ENCODE measurements at regions not wholly inside any gene's neighbourhood (a gene's known extent, or its start where the extent isn't known, plus 50 kb on each side); places are given as distances from the start of the nearest gene placed in this dataset.

- DNase-seq, result no peak
Measured at GRCh38 chr1:232407120-232407519, 222.8 kb downstream of the SIPA1L2 start.

- no peak for DNase-seq
Measured at GRCh38 chr1:232405781-232406180, 224.2 kb downstream of the SIPA1L2 start.

- DNase-seq, result no peak
Measured at GRCh38 chr1:232404981-232405731, 224.8 kb downstream of the SIPA1L2 start.

GRCh38 chr1:232404227-232404626, 225.7 kb downstream of the SIPA1L2 start:
- DNase-seq, result no peak

- no peak for DNase-seq
Measured at GRCh38 chr1:232403017-232403714, 226.8 kb downstream of the SIPA1L2 start.

GRCh38 chr1:232398823-232399222, 231.1 kb downstream of the SIPA1L2 start:
- DNase-seq, result no peak

GRCh38 chr1:232393444-232394146, 236.3 kb downstream of the SIPA1L2 start:
- no peak for DNase-seq

GRCh38 chr1:232393010-232393409, 236.9 kb downstream of the SIPA1L2 start:
- DNase-seq, result no peak

- peak; percentile 6 for DNase-seq
Measured at GRCh38 chr1:232390590-232390989, 239.3 kb downstream of the SIPA1L2 start.

GRCh38 chr1:232389744-232390143, 240.2 kb downstream of the SIPA1L2 start:
- no peak for DNase-seq

GRCh38 chr1:232388363-232388762, 241.6 kb downstream of the SIPA1L2 start:
- no peak for DNase-seq

GRCh38 chr1:232386721-232387510, 243.0 kb downstream of the SIPA1L2 start:
- no peak for DNase-seq

GRCh38 chr1:232386294-232386693, 243.6 kb downstream of the SIPA1L2 start:
- DNase-seq, result no peak

- no peak for DNase-seq
Measured at GRCh38 chr1:232385221-232385620, 244.7 kb downstream of the SIPA1L2 start.

- DNase-seq, result no peak
Measured at GRCh38 chr1:232384171-232384883, 245.6 kb downstream of the SIPA1L2 start.

- DNase-seq, result no peak
Measured at GRCh38 chr1:232383455-232384123, 246.3 kb downstream of the SIPA1L2 start.

- DNase-seq, result no peak
Measured at GRCh38 chr1:232382671-232383070, 247.3 kb downstream of the SIPA1L2 start.

GRCh38 chr1:232381394-232382100, 248.4 kb downstream of the SIPA1L2 start:
- DNase-seq, result no peak

- DNase-seq, result no peak
Measured at GRCh38 chr1:232380596-232380995, 249.3 kb downstream of the SIPA1L2 start.

- no peak for DNase-seq
Measured at GRCh38 chr1:232380131-232380530, 249.8 kb downstream of the SIPA1L2 start.

- DNase-seq, result no peak
Measured at GRCh38 chr1:232379063-232379434, 250.9 kb downstream of the SIPA1L2 start.
